SU-DHL-6 (cell line): ENCODE measurements at regions not wholly inside any gene's neighbourhood (a gene's known extent, or its start where the extent isn't known, plus 50 kb on each side); places are given as distances from the start of the nearest gene placed in this dataset.

Experiments used
- H2AFZ ChIP-seq: fragments of 200-600 bp; sonication (generic); 2 replicates; pipeline ENCODE4 v1.6.1; 2014; ENCODE audit warnings: low read depth, mild to moderate bottlenecking, moderate library complexity, mixed read lengths, antibody characterized with exemption, low read length; ENCODE audit not compliant: severe bottlenecking
- H3F3A ChIP-seq: fragments of 200-600 bp; shearing (Covaris generic); 2 replicates; pipeline ENCODE4 v1.6.0; 2016; ENCODE audit warnings: antibody characterized with exemption, mild to moderate bottlenecking; ENCODE audit not compliant: insufficient read depth
- H3K27ac ChIP-seq: fragments of 200-600 bp; sonication (generic); 2 replicates; pipeline ENCODE4 v1.5.1; 2016; ENCODE audit warnings: low read depth, mild to moderate bottlenecking, low read length, moderate library complexity, mixed read lengths
- H3K27me3 ChIP-seq: fragments of 200-600 bp; sonication (generic), shearing (Covaris generic); 2 replicates; pipeline ENCODE4 v1.6.0; 2014; ENCODE audit warnings: mild to moderate bottlenecking, low read length
- H3K36me3 ChIP-seq: fragments of 200-600 bp; sonication (generic); 2 replicates; pipeline ENCODE4 v1.6.1; 2014; ENCODE audit warnings: mild to moderate bottlenecking, low read length, mixed read lengths
- H3K4me2 ChIP-seq: fragments of 300-600, 200-600 bp; shearing (Covaris generic), sonication (generic); 2 replicates; pipeline ENCODE4 v1.6.0; 2014; ENCODE audit warnings: low read length, low read depth, mild to moderate bottlenecking; ENCODE audit not compliant: poor library complexity, severe bottlenecking
- H3K4me3 ChIP-seq: fragments of 200-600 bp; sonication (generic); 2 replicates; pipeline ENCODE4 v1.5.1; 2014; ENCODE audit warnings: antibody characterized with exemption, low read length, mild to moderate bottlenecking, mixed read lengths; ENCODE audit not compliant: insufficient read depth, poor library complexity, severe bottlenecking
- H3K79me2 ChIP-seq: fragments of 200-600 bp; sonication (generic); 2 replicates; pipeline ENCODE4 v1.6.1; 2014; ENCODE audit warnings: mild to moderate bottlenecking, low read length, moderate library complexity; ENCODE audit not compliant: insufficient read depth
- H3K9ac ChIP-seq: fragments of 200-600 bp; sonication (generic); 2 replicates; pipeline ENCODE4 v1.7.0; 2014; ENCODE audit warnings: mild to moderate bottlenecking, low read length
- H3K9me2 ChIP-seq: fragments of 200-600 bp; sonication (generic); replicated peaks from 2 replicates; pipeline ENCODE4 v1.6.1; 2014; ENCODE audit warnings: low read length; ENCODE audit not compliant: insufficient read depth
- H3K9me3 ChIP-seq: fragments of 200-600 bp; sonication (generic); 2 replicates; pipeline ENCODE4 v1.6.1; 2014; ENCODE audit warnings: low read length, mixed read lengths; ENCODE audit not compliant: insufficient read depth
- H4K20me1 ChIP-seq: fragments of 200-600 bp; sonication (generic); 2 replicates; pipeline ENCODE4 v1.6.1; 2014; ENCODE audit warnings: low read depth, mild to moderate bottlenecking, antibody characterized with exemption, low read length, moderate library complexity, mixed read lengths
- CTCF ChIP-seq: fragments of 200-600 bp; sonication (generic); IDR thresholded peaks from one replicate; pipeline ENCODE4 v1.5.1; 2017; ENCODE audit warnings: antibody characterized with exemption, mild to moderate bottlenecking, low read length, moderate library complexity; ENCODE audit not compliant: insufficient read depth, poor library complexity, severe bottlenecking
- EZH2phosphoT487 ChIP-seq: fragments of 200-600 bp; sonication (generic), shearing (Covaris generic); conservative IDR thresholded peaks from 2 replicates; pipeline ENCODE4 v1.6.1; 2018; ENCODE audit warnings: mild to moderate bottlenecking, antibody characterized with exemption, low read length, moderate library complexity, mixed read lengths

- no peaks in the 10 kb centered on the region for H4K20me1 ChIP-seq
- H2AFZ ChIP-seq, result no peak overlapping the region
These were observed 224.8 kb upstream of the PPP2R3A start for GRCh38 chr3:135740751-135741150.

GRCh38 chr3:135751991-135752390 lies 213.5 kb upstream of the PPP2R3A start:
- TF ChIP-seq CTCF (no peak), EZH2phosphoT487 (no peak)
- Histone ChIP-seq H3K9ac (no peak overlapping the region), H4K20me1 (no peaks in the 10 kb centered on the region), H3K4me3 (no peak overlapping the region), H2AFZ (no peak overlapping the region), H3K27ac (no peak overlapping the region), H3K27me3 (no peaks in the 10 kb centered on the region), H3K9me2 (no peaks in the 10 kb centered on the region), H3K79me2 (no peaks in the 10 kb centered on the region), H3K36me3 (no peaks in the 10 kb centered on the region), H3K9me3 (no peaks in the 10 kb centered on the region), H3F3A (no peaks in the 10 kb centered on the region), H3K4me2 (no peak overlapping the region)

More at GRCh38 chr3:135740751-135741150, 224.8 kb upstream of the PPP2R3A start:
- Histone ChIP-seq H3K4me2 (no peak overlapping the region), H3K9ac (no peak overlapping the region), H3K27me3 (no peaks in the 10 kb centered on the region), H3K79me2 (no peaks in the 10 kb centered on the region), H3K4me3 (no peak overlapping the region), H3K27ac (no peak overlapping the region), H3K9me3 (no peaks in the 10 kb centered on the region), H3K9me2 (no peaks in the 10 kb centered on the region), H3K36me3 (no peaks in the 10 kb centered on the region), H3F3A (no peaks in the 10 kb centered on the region)
- TF ChIP-seq CTCF, result no peak
- TF ChIP-seq EZH2phosphoT487, result no peak

GRCh38 chr3:135752851-135753250 lies 212.7 kb upstream of the PPP2R3A start:
- no peak overlapping the region for H2AFZ ChIP-seq
- H4K20me1 ChIP-seq, result no peaks in the 10 kb centered on the region
- no peaks in the 10 kb centered on the region for H3F3A ChIP-seq
- H3K36me3 ChIP-seq, result no peaks in the 10 kb centered on the region
- TF ChIP-seq EZH2phosphoT487 (no peak), CTCF (no peak)
- no peak overlapping the region for H3K4me3 ChIP-seq
- H3K27me3 ChIP-seq, result no peaks in the 10 kb centered on the region
- no peak overlapping the region for H3K4me2 ChIP-seq
- H3K9me3 ChIP-seq, result no peaks in the 10 kb centered on the region
- no peak overlapping the region for H3K27ac ChIP-seq
- no peaks in the 10 kb centered on the region for H3K79me2 ChIP-seq
- H3K9me2 ChIP-seq, result no peaks in the 10 kb centered on the region
- no peak overlapping the region for H3K9ac ChIP-seq
